ENCODE measurements at regions not wholly inside any gene's neighbourhood (a gene's known extent, or its start where the extent isn't known, plus 50 kb on each side); places are given as distances from the start of the nearest gene placed in this dataset.

GRCh38 chr20:60583741-60584140 is 625.5 kb downstream of the CDH26 start:
- no peak overlapping the region for H3K4me3 Mint-ChIP-seq
- H3K27ac ChIP-seq, result no peak overlapping the region
- H3K4me1 ChIP-seq, result no peaks in the 10 kb centered on the region
- no peaks in the 10 kb centered on the region for H3K79me2 ChIP-seq (ENCODE audit: low read depth)
- peaks cover 3% of the 10 kb centered on the region for H3K36me3 Mint-ChIP-seq
- DNase-seq (ENCODE audit: low spot score), result no peak
- H3K9ac ChIP-seq, result no peak overlapping the region
- H3K9me3 ChIP-seq (ENCODE audit: low read depth), result no peaks in the 10 kb centered on the region
- H3K36me3 ChIP-seq, result no peaks in the 10 kb centered on the region
- H3K4me1 Mint-ChIP-seq, result peaks cover 30% of the 10 kb centered on the region
- H2AFZ ChIP-seq (replicated peaks), result no peak overlapping the region
- H3K27ac Mint-ChIP-seq, result no peak overlapping the region
- H4K20me1 ChIP-seq (ENCODE audit: low read depth), result no peaks in the 10 kb centered on the region
- no peaks in the 10 kb centered on the region for H3K27me3 ChIP-seq
- H3F3A ChIP-seq (ENCODE audit: low read depth), result no peaks in the 10 kb centered on the region
- H3K4me3 ChIP-seq, result no peak overlapping the region
- no peak for TF ChIP-seq CTCF (IDR thresholded peaks at IDR 0.05)
- no peak for TF ChIP-seq EZH2 (IDR thresholded peaks at IDR 0.05)
- TF ChIP-seq EZH2phosphoT487 (IDR thresholded peaks at IDR 0.05), result no peak
- no peak overlapping the region for H3K4me2 ChIP-seq
- no peaks in the 10 kb centered on the region for H3K27me3 Mint-ChIP-seq (ENCODE audit: insufficient read depth, low read depth)
- peaks cover 3% of the 10 kb centered on the region for H3K9me3 Mint-ChIP-seq

GRCh38 chr20:60584221-60584620 is 626.0 kb downstream of the CDH26 start:
- H3K4me2 ChIP-seq, result no peak overlapping the region
- H4K20me1 ChIP-seq (ENCODE audit: low read depth), result no peaks in the 10 kb centered on the region
- no peak overlapping the region for H3K9ac ChIP-seq
- peaks cover under 1% of the 10 kb centered on the region for H3K27me3 Mint-ChIP-seq (ENCODE audit: insufficient read depth, low read depth)
- H3F3A ChIP-seq (ENCODE audit: low read depth), result no peaks in the 10 kb centered on the region
- H3K4me1 Mint-ChIP-seq, result peaks cover 30% of the 10 kb centered on the region
- H3K27me3 ChIP-seq, result no peaks in the 10 kb centered on the region
- no peaks in the 10 kb centered on the region for H3K9me3 ChIP-seq (ENCODE audit: low read depth)
- no peak overlapping the region for H3K4me3 Mint-ChIP-seq
- no peak overlapping the region for H3K27ac ChIP-seq
- no peak overlapping the region for H3K27ac Mint-ChIP-seq
- H3K79me2 ChIP-seq (ENCODE audit: low read depth), result no peaks in the 10 kb centered on the region
- H3K4me1 ChIP-seq, result no peaks in the 10 kb centered on the region
- H3K36me3 ChIP-seq, result no peaks in the 10 kb centered on the region
- H3K36me3 Mint-ChIP-seq, result no peaks in the 10 kb centered on the region
- no peaks in the 10 kb centered on the region for H3K9me3 Mint-ChIP-seq
- H3K4me3 ChIP-seq, result no peak overlapping the region
- TF ChIP-seq EZH2phosphoT487 (IDR thresholded peaks at IDR 0.05) (no peak), EZH2 (IDR thresholded peaks at IDR 0.05) (no peak), CTCF (IDR thresholded peaks at IDR 0.05) (no peak)
- no peak for DNase-seq (ENCODE audit: low spot score)
- no peak overlapping the region for H2AFZ ChIP-seq (replicated peaks)

- H3K36me3 Mint-ChIP-seq, result no peaks in the 10 kb centered on the region
- no peak overlapping the region for H3K4me3 ChIP-seq
- H3K27me3 Mint-ChIP-seq (ENCODE audit: insufficient read depth, low read depth), result peaks cover 3% of the 10 kb centered on the region
- H3K9me3 ChIP-seq (ENCODE audit: low read depth), result no peaks in the 10 kb centered on the region
- no peaks in the 10 kb centered on the region for H3K9me3 Mint-ChIP-seq
- no peak overlapping the region for H3K9ac ChIP-seq
- no peaks in the 10 kb centered on the region for H3K4me1 ChIP-seq
- H3K27ac Mint-ChIP-seq, result no peak overlapping the region
- H3K4me3 Mint-ChIP-seq, result no peak overlapping the region
- no peak overlapping the region for H2AFZ ChIP-seq (replicated peaks)
- H3K4me1 Mint-ChIP-seq, result peaks cover 24% of the 10 kb centered on the region
- H3F3A ChIP-seq (ENCODE audit: low read depth), result no peaks in the 10 kb centered on the region
- no peak overlapping the region for H3K4me2 ChIP-seq
- no peaks in the 10 kb centered on the region for H3K27me3 ChIP-seq
- TF ChIP-seq CTCF (IDR thresholded peaks at IDR 0.05) (no peak), EZH2 (IDR thresholded peaks at IDR 0.05) (no peak), EZH2phosphoT487 (IDR thresholded peaks at IDR 0.05) (no peak)
- no peak for DNase-seq (ENCODE audit: low spot score)
- no peaks in the 10 kb centered on the region for H3K79me2 ChIP-seq (ENCODE audit: low read depth)
- H3K27ac ChIP-seq, result no peak overlapping the region
- no peaks in the 10 kb centered on the region for H4K20me1 ChIP-seq (ENCODE audit: low read depth)
- no peaks in the 10 kb centered on the region for H3K36me3 ChIP-seq
Measured at GRCh38 chr20:60585651-60586050, 627.4 kb downstream of the CDH26 start.
